ENCODE measurements at regions not wholly inside any gene's neighbourhood (a gene's known extent, or its start where the extent isn't known, plus 50 kb on each side); places are given as distances from the start of the nearest gene placed in this dataset.
A peak's percentile ranks its signal among the peaks of the same experiment; 100 is the strongest.

DNA sequence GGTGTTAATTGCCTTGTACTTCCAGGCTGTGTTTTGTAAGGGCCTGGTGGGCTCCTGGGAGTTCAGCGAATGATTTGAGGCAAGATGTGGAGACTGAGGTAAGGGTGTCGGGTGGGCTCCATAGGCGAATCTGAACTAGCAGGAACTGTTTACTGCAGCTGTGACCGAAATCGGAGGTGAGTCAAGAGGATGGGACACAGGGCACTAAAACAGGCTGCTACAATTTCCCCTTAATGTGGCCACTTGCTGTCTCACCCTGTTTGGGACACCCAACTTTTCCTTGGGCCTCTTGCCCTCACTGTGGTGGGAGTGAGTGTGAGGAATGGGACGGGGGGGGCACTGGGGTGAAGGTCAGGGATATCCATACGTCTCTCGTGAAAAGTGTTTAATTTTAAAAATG is 53.9 kb upstream of the MCUR1 start:
- no peak overlapping the region for H2AK9ac ChIP-seq (replicated peaks; ENCODE audit: low read depth, low read length, poor library complexity)
- no peak overlapping the region for H2AK5ac ChIP-seq (ENCODE audit: low read depth, low read length)
- H4K5ac ChIP-seq (ENCODE audit: low read depth, low read length) = no peak overlapping the region
- no peaks in the 10 kb centered on the region for H3K36me3 ChIP-seq (ENCODE audit: control insufficient read depth, insufficient read depth, low read length)
- H3K9me3 ChIP-seq (ENCODE audit: control insufficient read depth, insufficient read depth, low read length) = no peaks in the 10 kb centered on the region
- peaks cover 11% of the 10 kb centered on the region for H3K27me3 ChIP-seq (ENCODE audit: control insufficient read depth, insufficient read depth, low read length)
- H2BK120ac ChIP-seq (ENCODE audit: low read depth, low read length) = no peak overlapping the region
- H3K4me1 ChIP-seq (ENCODE audit: control insufficient read depth, insufficient read depth, low read length) = no peaks in the 10 kb centered on the region
- H3K9ac ChIP-seq (ENCODE audit: low read depth, low read length) = no peak overlapping the region
- peak overlapping the region; percentile 43 for H2AFZ ChIP-seq (replicated peaks; ENCODE audit: low read length, poor library complexity)
- ChIA-PET POLR2A (ENCODE audit: unreplicated experiment) (no interaction called here), CTCF (no interaction called here)
- H2BK15ac ChIP-seq (ENCODE audit: low read depth, low read length) = no peak overlapping the region
- TF ChIP-seq RAD21 (IDR thresholded peaks at IDR 0.05; ENCODE audit: low read length) = no peak
- TF ChIP-seq, protein P1, sequence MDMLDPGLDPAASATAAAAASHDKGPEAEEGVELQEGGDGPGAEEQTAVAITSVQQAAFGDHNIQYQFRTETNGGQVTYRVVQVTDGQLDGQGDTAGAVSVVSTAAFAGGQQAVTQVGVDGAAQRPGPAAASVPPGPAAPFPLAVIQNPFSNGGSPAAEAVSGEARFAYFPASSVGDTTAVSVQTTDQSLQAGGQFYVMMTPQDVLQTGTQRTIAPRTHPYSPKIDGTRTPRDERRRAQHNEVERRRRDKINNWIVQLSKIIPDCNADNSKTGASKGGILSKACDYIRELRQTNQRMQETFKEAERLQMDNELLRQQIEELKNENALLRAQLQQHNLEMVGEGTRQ (IDR thresholded peaks at IDR 0.05; ENCODE audit: low read depth, low read length) = no peak
- no peak for TF ChIP-seq SMC3 (IDR thresholded peaks at IDR 0.05; ENCODE audit: low read depth, low read length)
- no peak for TF ChIP-seq RCOR1 (IDR thresholded peaks at IDR 0.05; ENCODE audit: insufficient replicate concordance, low read length)
- no peak for TF ChIP-seq NFE2L2 (IDR thresholded peaks at IDR 0.05; ENCODE audit: low read depth, low read length)
- no peak for TF ChIP-seq MAZ (IDR thresholded peaks at IDR 0.05; ENCODE audit: borderline replicate concordance, low read depth, low read length)
- TF ChIP-seq FOS (IDR thresholded peaks at IDR 0.05; ENCODE audit: low read depth, low read length) = no peak
- no peak for TF ChIP-seq POLR2A (IDR thresholded peaks at IDR 0.05; ENCODE audit: low read depth, low read length)
- TF ChIP-seq RFX5 (IDR thresholded peaks at IDR 0.05; ENCODE audit: low read depth, low read length) = no peak
- TF ChIP-seq CHD1 (IDR thresholded peaks at IDR 0.05; ENCODE audit: low read depth, low read length) = no peak
- TF ChIP-seq BHLHE40 (IDR thresholded peaks at IDR 0.05; ENCODE audit: low read depth, low read length) = no peak
- TF ChIP-seq MXI1 (IDR thresholded peaks at IDR 0.05; ENCODE audit: borderline replicate concordance, low read depth, low read length) = no peak
- TF ChIP-seq, protein P2, sequence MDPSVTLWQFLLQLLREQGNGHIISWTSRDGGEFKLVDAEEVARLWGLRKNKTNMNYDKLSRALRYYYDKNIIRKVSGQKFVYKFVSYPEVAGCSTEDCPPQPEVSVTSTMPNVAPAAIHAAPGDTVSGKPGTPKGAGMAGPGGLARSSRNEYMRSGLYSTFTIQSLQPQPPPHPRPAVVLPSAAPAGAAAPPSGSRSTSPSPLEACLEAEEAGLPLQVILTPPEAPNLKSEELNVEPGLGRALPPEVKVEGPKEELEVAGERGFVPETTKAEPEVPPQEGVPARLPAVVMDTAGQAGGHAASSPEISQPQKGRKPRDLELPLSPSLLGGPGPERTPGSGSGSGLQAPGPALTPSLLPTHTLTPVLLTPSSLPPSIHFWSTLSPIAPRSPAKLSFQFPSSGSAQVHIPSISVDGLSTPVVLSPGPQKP (IDR thresholded peaks at IDR 0.05; ENCODE audit: borderline replicate concordance, low read depth, low read length) = no peak
- TF ChIP-seq, protein P3, sequence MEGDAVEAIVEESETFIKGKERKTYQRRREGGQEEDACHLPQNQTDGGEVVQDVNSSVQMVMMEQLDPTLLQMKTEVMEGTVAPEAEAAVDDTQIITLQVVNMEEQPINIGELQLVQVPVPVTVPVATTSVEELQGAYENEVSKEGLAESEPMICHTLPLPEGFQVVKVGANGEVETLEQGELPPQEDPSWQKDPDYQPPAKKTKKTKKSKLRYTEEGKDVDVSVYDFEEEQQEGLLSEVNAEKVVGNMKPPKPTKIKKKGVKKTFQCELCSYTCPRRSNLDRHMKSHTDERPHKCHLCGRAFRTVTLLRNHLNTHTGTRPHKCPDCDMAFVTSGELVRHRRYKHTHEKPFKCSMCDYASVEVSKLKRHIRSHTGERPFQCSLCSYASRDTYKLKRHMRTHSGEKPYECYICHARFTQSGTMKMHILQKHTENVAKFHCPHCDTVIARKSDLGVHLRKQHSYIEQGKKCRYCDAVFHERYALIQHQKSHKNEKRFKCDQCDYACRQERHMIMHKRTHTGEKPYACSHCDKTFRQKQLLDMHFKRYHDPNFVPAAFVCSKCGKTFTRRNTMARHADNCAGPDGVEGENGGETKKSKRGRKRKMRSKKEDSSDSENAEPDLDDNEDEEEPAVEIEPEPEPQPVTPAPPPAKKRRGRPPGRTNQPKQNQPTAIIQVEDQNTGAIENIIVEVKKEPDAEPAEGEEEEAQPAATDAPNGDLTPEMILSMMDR (conservative IDR thresholded peaks at IDR 0.05; ENCODE audit: low read depth, low read length) = no peak
- no peak for TF ChIP-seq CEBPB (IDR thresholded peaks at IDR 0.05; ENCODE audit: low read depth, low read length)
- TF ChIP-seq MAFK (IDR thresholded peaks at IDR 0.05; ENCODE audit: low read depth, low read length) = no peak
- in situ Hi-C loops (cut with MboI; ENCODE audit: low sequenced_read_pairs) (no loop called here), dilution Hi-C loops (cut with HindIII; ENCODE audit: low sequenced_read_pairs, unreplicated experiment) (no loop called here), intact Hi-C loops (cut with micrococcal nuclease) (no loop called here)
- H3K79me1 ChIP-seq (ENCODE audit: low read depth in 1 of 2, low read length in 2 of 2) = no peaks in the 10 kb centered on the region
- no peak overlapping the region for H4K8ac ChIP-seq (ENCODE audit: low read depth in 2 of 2, low read length in 2 of 2)
- H3K27ac ChIP-seq (ENCODE audit: insufficient read depth, low read length) = no peak overlapping the region
- H3K4me2 ChIP-seq (ENCODE audit: low read depth, low read length) = no peak overlapping the region
- WGBS, 2 experiments (ENCODE audit: extremely low coverage in 2 of 2, insufficient read length in 1 of 2) = 13% methylated on average over 3 of the region's 8 CpGs; no CpG with 5 or more reads in 1 of the 2 experiments
- ATAC-seq (ENCODE audit: low read depth) (no peak), DNase-seq (no peak)
- no peak overlapping the region for H3K4me3 ChIP-seq (ENCODE audit: insufficient read depth, low read depth, low read length)
- H2BK20ac ChIP-seq (ENCODE audit: low read depth, low read length) = no peak overlapping the region
- no peaks in the 10 kb centered on the region for H4K20me1 ChIP-seq (ENCODE audit: insufficient read depth, low read length)
- no TSS peak for BruUV-seq (replicated peaks)
- no peak overlapping the region for H4K91ac ChIP-seq (ENCODE audit: insufficient read depth, low read depth, low read length)
- H2BK5ac ChIP-seq (ENCODE audit: low read depth, low read length, poor library complexity, severe bottlenecking) = no peak overlapping the region
- no peak overlapping the region for H3K56ac ChIP-seq (ENCODE audit: extremely low read depth, insufficient read depth, low read length)
- no peak overlapping the region for H3K18ac ChIP-seq (ENCODE audit: low read depth, low read length)
- no peak overlapping the region for H3K14ac ChIP-seq (replicated peaks; ENCODE audit: low read depth, low read length)
- no peak overlapping the region for H3K4ac ChIP-seq (ENCODE audit: low read depth, low read length)
- H3K9me1 ChIP-seq (ENCODE audit: insufficient read depth, low read length) = no peaks in the 10 kb centered on the region
- no peak overlapping the region for H3K23ac ChIP-seq (ENCODE audit: low read depth, low read length)
